Spleen (tissue), 11 donors: ENCODE measurements at regions not wholly inside any gene's neighbourhood (a gene's known extent, or its start where the extent isn't known, plus 50 kb on each side); places are given as distances from the start of the nearest gene placed in this dataset.

Source experiments
- DNase-seq: peaks from one replicate; pipeline ENCODE4 v3.0.0-alpha.2; 2020
- H3K27ac ChIP-seq, 8 donors: fragments of 200-600 bp; sonication (generic) in 7 of 8; 1 replicate in 4 of 8; 2 replicates in 4 of 8; pipeline versions ENCODE4 v1.5.0 to v1.8.0; 2016 to 2021; ENCODE audit warnings: inconsistent platforms in 4 of 8, mild to moderate bottlenecking in 4 of 8, moderate library complexity in 1 of 8
- H3K27me3 ChIP-seq, 7 donors: fragments of 200-600 bp; sonication (generic) in 6 of 7; replicated peaks in 1 of 7; 1 replicate in 4 of 7; 2 replicates in 3 of 7; pipeline versions ENCODE4 v1.5.0 to v1.8.0; 2016 to 2021; ENCODE audit warnings: inconsistent platforms in 3 of 7, mild to moderate bottlenecking in 1 of 7
- H3K36me3 ChIP-seq, 6 donors: fragments of 200-600 bp; sonication (generic) in 5 of 6; 1 replicate in 4 of 6; 2 replicates in 2 of 6; pipeline versions ENCODE4 v1.5.0 to v1.8.0; 2016 to 2021; ENCODE audit warnings: inconsistent platforms in 2 of 6
- H3K4me1 ChIP-seq, 6 donors: fragments of 200-600 bp; sonication (generic) in 5 of 6; 1 replicate in 3 of 6; 2 replicates in 3 of 6; pipeline versions ENCODE4 v1.5.0 to v1.8.0; 2016 to 2021; ENCODE audit warnings: inconsistent platforms in 3 of 6
- H3K4me3 ChIP-seq, 8 donors: fragments of 200-600 bp; sonication (generic) in 7 of 8; 1 replicate in 4 of 8; 2 replicates in 4 of 8; pipeline versions ENCODE4 v1.5.0 to v1.8.0; 2016 to 2021; ENCODE audit warnings: inconsistent platforms in 4 of 8, mild to moderate bottlenecking in 4 of 8, moderate library complexity in 2 of 8
- H3K9me3 ChIP-seq, 8 donors: fragments of 200-600 bp; sonication (generic) in 7 of 8; 1 replicate in 4 of 8; 2 replicates in 4 of 8; pipeline versions ENCODE4 v1.5.0 to v1.8.0; 2016 to 2021; ENCODE audit warnings: inconsistent platforms in 4 of 8
- POLR2A ChIP-seq, 3 donors: fragments of 450-650 bp; IDR thresholded peaks; one replicate each; pipeline ENCODE4 v1.5.1; 2017; ENCODE audit warnings: antibody characterized with exemption in 3 of 3, mild to moderate bottlenecking in 1 of 3
- POLR2AphosphoS5 ChIP-seq, 3 donors: sonication (generic); formaldehyde crosslinking; IDR thresholded peaks; one replicate each; pipeline ENCODE4 v1.5.1; 2017; ENCODE audit warnings: antibody characterized with exemption in 3 of 3
- WGBS, 5 donors: extraction: QIAGEN DNeasy Blood & Tissue Kit in 3 of 5; methylation state at CpG; one replicate each; pipeline versions ENCODE4 v1.1.5 to v1.1.7; 2013 to 2018; 5-methylcytosine and 5-hydroxymethylcytosine counted together
- intact Hi-C: fragments of 100-400 bp; cut with DNase I; formaldehyde crosslinking; loops from one replicate; pipeline ENCODE4 v1.15.0; 2023; ENCODE audit warnings: low total_unique reads
- TF ChIP-seq, protein P1 (sequence below), 11 experiments: fragments of 200-600 bp in 7 of 11; fragments of 450-650 bp in 4 of 11; sonication (generic) in 4 of 11; IDR thresholded peaks in 8 of 11; conservative IDR thresholded peaks in 3 of 11; 1 replicate in 7 of 11; 2 replicates in 4 of 11; pipeline versions ENCODE4 v1.4.0 to v1.8.0; 2016 to 2021; ENCODE audit warnings: antibody characterized with exemption in 11 of 11, inconsistent platforms in 4 of 11, mild to moderate bottlenecking in 1 of 11
- donor health status: healthy with polysubstance abuse.
- donor health status: DM: no; HTN: no; CAD: no; lungs with moderate emphysema.
- donor health status: DM: no; HTN: no; CAD: no.
- donor health status: Bipolar disorder and iron deficiency.
- donor health status: healthy.
- donor health status: DM: no; HTN: no; CAD: no.
- donor health status: DM: yes; HTN: yes; CAD: no.

DNA sequence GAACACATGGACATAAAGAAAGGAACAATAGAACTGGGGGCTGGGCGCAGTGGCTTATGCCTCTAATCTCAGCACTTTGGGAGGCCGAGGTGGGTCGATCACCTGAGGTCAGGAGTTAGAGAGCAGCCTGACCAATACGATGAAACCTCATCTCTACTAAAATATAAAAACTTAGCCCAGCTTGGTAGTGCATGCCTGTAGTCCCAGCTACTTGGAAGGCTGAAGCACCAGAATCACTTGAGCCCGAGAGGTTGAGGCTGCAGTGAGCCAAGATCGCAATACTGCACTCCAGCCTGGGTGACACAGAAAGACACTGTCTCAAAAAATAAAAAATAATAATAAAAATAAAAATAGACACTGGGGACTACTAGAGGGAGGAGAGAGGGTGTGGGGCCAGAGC is 154.5 kb downstream of the SEC23A start:
- Histone ChIP-seq H3K4me1 (no peaks in the 10 kb centered on the region), H3K27me3 (no peaks in the 10 kb centered on the region), H3K36me3 (no peaks in the 10 kb centered on the region), H3K9me3 (no peaks in the 10 kb centered on the region), H3K4me3 (no peak overlapping the region), H3K27ac (no peak overlapping the region)
- WGBS, 5 donors: 88 to 96% (median 94%) methylated on average over 6 of the region's 6 CpGs
- TF ChIP-seq, protein P1, sequence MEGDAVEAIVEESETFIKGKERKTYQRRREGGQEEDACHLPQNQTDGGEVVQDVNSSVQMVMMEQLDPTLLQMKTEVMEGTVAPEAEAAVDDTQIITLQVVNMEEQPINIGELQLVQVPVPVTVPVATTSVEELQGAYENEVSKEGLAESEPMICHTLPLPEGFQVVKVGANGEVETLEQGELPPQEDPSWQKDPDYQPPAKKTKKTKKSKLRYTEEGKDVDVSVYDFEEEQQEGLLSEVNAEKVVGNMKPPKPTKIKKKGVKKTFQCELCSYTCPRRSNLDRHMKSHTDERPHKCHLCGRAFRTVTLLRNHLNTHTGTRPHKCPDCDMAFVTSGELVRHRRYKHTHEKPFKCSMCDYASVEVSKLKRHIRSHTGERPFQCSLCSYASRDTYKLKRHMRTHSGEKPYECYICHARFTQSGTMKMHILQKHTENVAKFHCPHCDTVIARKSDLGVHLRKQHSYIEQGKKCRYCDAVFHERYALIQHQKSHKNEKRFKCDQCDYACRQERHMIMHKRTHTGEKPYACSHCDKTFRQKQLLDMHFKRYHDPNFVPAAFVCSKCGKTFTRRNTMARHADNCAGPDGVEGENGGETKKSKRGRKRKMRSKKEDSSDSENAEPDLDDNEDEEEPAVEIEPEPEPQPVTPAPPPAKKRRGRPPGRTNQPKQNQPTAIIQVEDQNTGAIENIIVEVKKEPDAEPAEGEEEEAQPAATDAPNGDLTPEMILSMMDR (IDR thresholded peaks at IDR 0.05 in 8 of 11, conservative IDR thresholded peaks at IDR 0.05 in 3 of 11): no peak
- TF ChIP-seq POLR2AphosphoS5 (IDR thresholded peaks at IDR 0.05) (no peak), POLR2A (IDR thresholded peaks at IDR 0.05) (no peak)
- intact Hi-C loops: no loop called here
- DNase-seq: no peak

DNA sequence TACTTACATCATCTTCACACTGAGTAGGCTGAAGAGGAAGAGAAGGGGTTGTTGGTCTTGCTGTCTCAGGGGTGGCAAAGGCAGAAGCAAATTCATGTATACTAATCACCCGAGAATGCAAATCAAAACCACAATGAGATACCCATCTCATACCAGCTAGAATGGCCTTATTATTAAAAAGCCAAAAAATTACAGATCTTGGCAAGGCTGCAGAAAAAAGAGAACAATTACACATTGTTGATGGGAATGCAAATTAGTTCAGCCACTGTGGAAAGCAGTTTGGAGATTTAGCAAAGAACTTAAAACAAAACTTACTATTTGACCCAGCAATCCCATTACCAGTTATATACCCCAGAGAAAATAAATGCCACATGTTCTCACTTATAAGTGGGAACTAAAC is 154.9 kb downstream of the SEC23A start:
- no peak for TF ChIP-seq POLR2AphosphoS5 (IDR thresholded peaks at IDR 0.05)
- no peak for TF ChIP-seq POLR2A (IDR thresholded peaks at IDR 0.05)
- TF ChIP-seq, protein P1 (IDR thresholded peaks at IDR 0.05 in 8 of 11, conservative IDR thresholded peaks at IDR 0.05 in 3 of 11): no peak
- 67 to 93% (median 88%) methylated on average over 1 of the region's 1 CpG for WGBS, 5 donors
- H3K36me3 ChIP-seq: no peaks in the 10 kb centered on the region
- no peak overlapping the region for H3K27ac ChIP-seq
- H3K4me3 ChIP-seq: no peak overlapping the region
- H3K27me3 ChIP-seq: no peaks in the 10 kb centered on the region
- no peaks in the 10 kb centered on the region for H3K9me3 ChIP-seq
- intact Hi-C loops: no loop called here
- no peak for DNase-seq
- H3K4me1 ChIP-seq: no peaks in the 10 kb centered on the region

DNA sequence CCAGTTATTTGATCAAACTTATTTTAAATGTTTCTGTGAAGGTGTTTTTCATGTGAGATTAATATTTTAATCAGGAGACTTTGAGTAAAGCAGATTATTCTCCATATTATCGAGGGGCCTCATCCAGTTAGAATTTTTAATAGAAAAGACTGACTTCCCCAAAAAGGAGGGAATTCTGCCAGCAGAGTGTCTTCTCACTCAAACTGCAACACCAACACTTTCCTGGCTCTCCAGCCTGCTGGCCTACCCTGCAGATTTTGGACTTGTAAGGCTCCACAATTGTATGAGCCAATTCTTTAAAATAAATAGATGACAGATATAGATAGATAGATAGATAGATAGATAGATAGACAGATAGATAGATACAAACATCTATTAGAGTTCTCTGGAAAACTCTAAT is 155.7 kb downstream of the SEC23A start:
- no peak for DNase-seq
- Histone ChIP-seq H3K4me3 (no peak overlapping the region), H3K36me3 (no peaks in the 10 kb centered on the region), H3K4me1 (no peaks in the 10 kb centered on the region), H3K27ac (no peak overlapping the region), H3K9me3 (no peaks in the 10 kb centered on the region), H3K27me3 (no peaks in the 10 kb centered on the region)
- TF ChIP-seq, protein P1 (IDR thresholded peaks at IDR 0.05 in 8 of 11, conservative IDR thresholded peaks at IDR 0.05 in 3 of 11): no peak
- TF ChIP-seq POLR2AphosphoS5 (IDR thresholded peaks at IDR 0.05) (no peak), POLR2A (IDR thresholded peaks at IDR 0.05) (no peak)
- intact Hi-C loops: no loop called here
- WGBS, 5 donors: 88 to 100% (median 93%) methylated on average over 1 of the region's 1 CpG

- no peak for DNase-seq
- H3K36me3 ChIP-seq: no peaks in the 10 kb centered on the region
- no peaks in the 10 kb centered on the region for H3K4me1 ChIP-seq
- no peak for TF ChIP-seq POLR2AphosphoS5 (IDR thresholded peaks at IDR 0.05)
- TF ChIP-seq, protein P1 (IDR thresholded peaks at IDR 0.05 in 8 of 11, conservative IDR thresholded peaks at IDR 0.05 in 3 of 11): no peak
- no peak for TF ChIP-seq POLR2A (IDR thresholded peaks at IDR 0.05)
- intact Hi-C loops: no loop called here
- H3K4me3 ChIP-seq: no peak overlapping the region
- no peaks in the 10 kb centered on the region for H3K27me3 ChIP-seq
- WGBS, 5 donors: 72 to 89% (median 77%) methylated on average over 3 of the region's 3 CpGs
- H3K27ac ChIP-seq: no peak overlapping the region
- no peaks in the 10 kb centered on the region for H3K9me3 ChIP-seq
These were observed 158.3 kb downstream of the SEC23A start for GRCh38 chr14:38944691-38945090.
